HFF-Myc (cell line): ENCODE measurements at regions not wholly inside any gene's neighbourhood (a gene's known extent, or its start where the extent isn't known, plus 50 kb on each side); places are given as distances from the start of the nearest gene placed in this dataset.

Source experiments
- DNase-seq: peaks from one replicate; pipeline ENCODE4 v3.0.0-alpha.2; 2011; ENCODE audit warnings: low read depth; ENCODE audit errors: extremely low read depth
- H3K4me3 ChIP-seq: replicated peaks from 2 replicates; pipeline ENCODE4 v1.5.1; 2011; ENCODE audit warnings: low read depth, mild to moderate bottlenecking, control low read depth, low read length
- CTCF ChIP-seq: IDR thresholded peaks from 2 replicates; pipeline ENCODE4 v1.5.1; 2012; ENCODE audit warnings: mild to moderate bottlenecking, low read depth, low read length, control low read depth; ENCODE audit errors: missing control alignments

GRCh38 chr12:41979574-41979973 lies 165.1 kb downstream of the GXYLT1 start:
- TF ChIP-seq CTCF, result no peak
- H3K4me3 ChIP-seq, result no peak overlapping the region
- no peak for DNase-seq

GRCh38 chr12:41972598-41972997 lies 172.1 kb downstream of the GXYLT1 start:
- TF ChIP-seq CTCF, result no peak
- DNase-seq, result no peak
- no peak overlapping the region for H3K4me3 ChIP-seq

- DNase-seq, result no peak
- H3K4me3 ChIP-seq, result no peak overlapping the region
- no peak for TF ChIP-seq CTCF
Measured at GRCh38 chr12:41972196-41972595, 172.5 kb downstream of the GXYLT1 start.

- DNase-seq, result no peak
- no peak overlapping the region for H3K4me3 ChIP-seq
- TF ChIP-seq CTCF, result no peak
Measured at GRCh38 chr12:41970744-41971143, 173.9 kb downstream of the GXYLT1 start.

- no peak for DNase-seq
- no peak overlapping the region for H3K4me3 ChIP-seq
- no peak for TF ChIP-seq CTCF
Measured at GRCh38 chr12:41968599-41968998, 176.1 kb downstream of the GXYLT1 start.

GRCh38 chr12:41967668-41968500 lies 176.8 kb downstream of the GXYLT1 start:
- DNase-seq, result no peak
- no peak overlapping the region for H3K4me3 ChIP-seq
- TF ChIP-seq CTCF, result no peak
